ENCODE measurements at regions not wholly inside any gene's neighbourhood (a gene's known extent, or its start where the extent isn't known, plus 50 kb on each side); places are given as distances from the start of the nearest gene placed in this dataset.

DNA sequence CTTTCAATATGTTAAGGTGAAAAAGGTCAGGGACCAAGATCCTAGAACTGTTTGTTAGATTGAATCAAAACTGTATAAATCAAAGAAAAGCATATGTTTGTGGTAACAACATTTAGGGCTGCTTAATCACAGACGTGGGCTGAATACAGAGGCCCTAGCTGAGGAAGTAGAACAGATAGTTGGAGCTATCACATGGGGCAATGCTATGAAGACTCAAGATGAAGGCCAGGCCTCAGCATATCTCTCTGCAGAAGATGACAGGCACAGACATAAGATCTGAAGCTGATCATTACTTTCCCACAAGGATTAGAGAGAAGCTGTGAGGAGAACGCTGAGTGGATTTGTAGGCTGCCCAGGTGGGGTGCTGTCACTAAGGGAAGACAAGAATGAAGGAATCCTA lies 158.6 kb upstream of the CARD18 start:
- H3K4me1 Mint-ChIP-seq (ENCODE audit: low read depth) = peaks cover 4% of the 10 kb centered on the region
- H3K27me3 Mint-ChIP-seq (ENCODE audit: low read depth) = peaks cover 11% of the 10 kb centered on the region
- H3K9me3 Mint-ChIP-seq (ENCODE audit: low read depth) = peaks cover under 1% of the 10 kb centered on the region
- TF ChIP-seq, protein P1, sequence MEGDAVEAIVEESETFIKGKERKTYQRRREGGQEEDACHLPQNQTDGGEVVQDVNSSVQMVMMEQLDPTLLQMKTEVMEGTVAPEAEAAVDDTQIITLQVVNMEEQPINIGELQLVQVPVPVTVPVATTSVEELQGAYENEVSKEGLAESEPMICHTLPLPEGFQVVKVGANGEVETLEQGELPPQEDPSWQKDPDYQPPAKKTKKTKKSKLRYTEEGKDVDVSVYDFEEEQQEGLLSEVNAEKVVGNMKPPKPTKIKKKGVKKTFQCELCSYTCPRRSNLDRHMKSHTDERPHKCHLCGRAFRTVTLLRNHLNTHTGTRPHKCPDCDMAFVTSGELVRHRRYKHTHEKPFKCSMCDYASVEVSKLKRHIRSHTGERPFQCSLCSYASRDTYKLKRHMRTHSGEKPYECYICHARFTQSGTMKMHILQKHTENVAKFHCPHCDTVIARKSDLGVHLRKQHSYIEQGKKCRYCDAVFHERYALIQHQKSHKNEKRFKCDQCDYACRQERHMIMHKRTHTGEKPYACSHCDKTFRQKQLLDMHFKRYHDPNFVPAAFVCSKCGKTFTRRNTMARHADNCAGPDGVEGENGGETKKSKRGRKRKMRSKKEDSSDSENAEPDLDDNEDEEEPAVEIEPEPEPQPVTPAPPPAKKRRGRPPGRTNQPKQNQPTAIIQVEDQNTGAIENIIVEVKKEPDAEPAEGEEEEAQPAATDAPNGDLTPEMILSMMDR (IDR thresholded peaks at IDR 0.05) = no peak
- H3K4me3 Mint-ChIP-seq (ENCODE audit: unreplicated experiment) = no peak overlapping the region
- no peaks in the 10 kb centered on the region for H3K36me3 Mint-ChIP-seq (ENCODE audit: low read depth)
- H3K27ac Mint-ChIP-seq (ENCODE audit: unreplicated experiment) = no peak overlapping the region
- no peak for DNase-seq (ENCODE audit: low spot score)

GRCh38 chr11:105297463-105297862 lies 157.9 kb upstream of the CARD18 start:
- Mint-ChIP-seq H3K36me3 (ENCODE audit: low read depth) (no peaks in the 10 kb centered on the region), H3K27ac (ENCODE audit: unreplicated experiment) (no peak overlapping the region), H3K4me1 (ENCODE audit: low read depth) (peaks cover 4% of the 10 kb centered on the region), H3K9me3 (ENCODE audit: low read depth) (peaks cover 6% of the 10 kb centered on the region), H3K4me3 (ENCODE audit: unreplicated experiment) (no peak overlapping the region), H3K27me3 (ENCODE audit: low read depth) (peaks cover 11% of the 10 kb centered on the region)
- no peak for DNase-seq (ENCODE audit: low spot score)
- TF ChIP-seq, protein P1 (IDR thresholded peaks at IDR 0.05) = no peak

- TF ChIP-seq, protein P1 (IDR thresholded peaks at IDR 0.05) = no peak
- Mint-ChIP-seq H3K4me3 (ENCODE audit: unreplicated experiment) (no peak overlapping the region), H3K27me3 (ENCODE audit: low read depth) (peaks cover 12% of the 10 kb centered on the region), H3K36me3 (ENCODE audit: low read depth) (no peaks in the 10 kb centered on the region), H3K9me3 (ENCODE audit: low read depth) (peaks cover 6% of the 10 kb centered on the region), H3K4me1 (ENCODE audit: low read depth) (peaks cover 4% of the 10 kb centered on the region), H3K27ac (ENCODE audit: unreplicated experiment) (no peak overlapping the region)
- no peak for DNase-seq (ENCODE audit: low spot score)
These were observed 157.2 kb upstream of the CARD18 start for GRCh38 chr11:105296806-105297205.

DNA sequence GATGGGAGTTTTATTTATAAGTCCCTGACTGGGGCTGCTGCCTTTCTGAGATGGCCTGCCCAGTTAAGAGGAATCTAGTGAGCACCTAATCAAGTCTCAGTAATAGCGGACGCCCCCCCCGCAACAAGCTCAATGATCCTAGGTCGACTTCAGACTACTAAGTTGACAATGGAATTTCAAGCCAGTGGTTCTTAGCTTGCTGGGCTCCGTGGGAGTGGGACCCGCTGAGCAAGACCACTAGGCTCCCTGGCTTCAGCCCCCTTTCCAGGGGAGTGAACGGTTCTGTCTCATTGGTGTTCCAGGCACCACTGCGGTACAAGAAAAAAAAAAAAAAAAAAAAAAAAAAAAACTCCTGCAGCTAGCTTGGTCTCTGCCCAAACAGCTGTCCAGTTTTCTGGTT lies 156.8 kb upstream of the CARD18 start:
- Mint-ChIP-seq H3K4me1 (ENCODE audit: low read depth) (peaks cover 4% of the 10 kb centered on the region), H3K9me3 (ENCODE audit: low read depth) (peaks cover 6% of the 10 kb centered on the region), H3K27ac (ENCODE audit: unreplicated experiment) (no peak overlapping the region), H3K36me3 (ENCODE audit: low read depth) (no peaks in the 10 kb centered on the region), H3K27me3 (ENCODE audit: low read depth) (peaks cover 12% of the 10 kb centered on the region), H3K4me3 (ENCODE audit: unreplicated experiment) (no peak overlapping the region)
- DNase-seq (ENCODE audit: low spot score) = no peak
- TF ChIP-seq, protein P1 (IDR thresholded peaks at IDR 0.05) = no peak

DNA sequence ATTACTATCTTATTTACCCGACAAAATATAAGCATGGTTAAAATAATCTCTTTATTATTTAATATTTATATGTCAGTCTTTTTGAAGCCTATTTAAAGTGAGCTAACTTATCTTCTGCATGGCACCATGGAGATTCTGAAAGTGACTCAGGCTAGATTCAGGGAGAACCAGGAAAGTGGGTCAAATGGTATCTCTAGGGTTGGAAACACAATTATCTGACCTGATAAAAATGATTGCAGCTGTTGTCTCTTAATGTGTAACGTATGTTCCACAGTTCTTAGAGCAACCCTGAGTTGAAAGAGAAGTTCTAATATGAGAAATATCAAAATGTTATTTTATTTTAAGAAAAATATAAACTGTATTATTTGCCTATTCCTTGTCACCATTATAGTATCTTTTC lies 143.1 kb upstream of the CARD18 start:
- TF ChIP-seq, protein P1 (IDR thresholded peaks at IDR 0.05) = no peak
- Mint-ChIP-seq H3K4me3 (ENCODE audit: unreplicated experiment) (no peak overlapping the region), H3K27me3 (ENCODE audit: low read depth) (peaks cover 24% of the 10 kb centered on the region), H3K27ac (ENCODE audit: unreplicated experiment) (no peak overlapping the region), H3K4me1 (ENCODE audit: low read depth) (no peaks in the 10 kb centered on the region), H3K36me3 (ENCODE audit: low read depth) (no peaks in the 10 kb centered on the region), H3K9me3 (ENCODE audit: low read depth) (no peaks in the 10 kb centered on the region)
- DNase-seq (ENCODE audit: low spot score) = no peak
